NCI-H748 (cell line): ENCODE measurements at regions not wholly inside any gene's neighbourhood (a gene's known extent, or its start where the extent isn't known, plus 50 kb on each side); places are given as distances from the start of the nearest gene placed in this dataset.

Source experiments
- DNase-seq: peaks from one replicate; lab custom pipeline; 2025; ENCODE audit not compliant: unreplicated experiment; lab: John Stamatoyannopoulos, UW

- peak; percentile 92 for DNase-seq
Observed at GRCh38 chr11:119491753-119492510, 69.0 kb upstream of the THY1 start.

GRCh38 chr11:119490253-119491006, 67.5 kb upstream of the THY1 start:
- DNase-seq, result no peak

GRCh38 chr11:119489087-119489486, 66.1 kb upstream of the THY1 start:
- DNase-seq, result no peak

- no peak for DNase-seq
Observed at GRCh38 chr11:119488256-119488995, 65.5 kb upstream of the THY1 start.

GRCh38 chr11:119486691-119487259, 63.8 kb upstream of the THY1 start:
- no peak for DNase-seq

- no peak for DNase-seq
Observed at GRCh38 chr11:119486016-119486415, 63.0 kb upstream of the THY1 start.

- no peak for DNase-seq
Observed at GRCh38 chr11:119484741-119485605, 62.0 kb upstream of the THY1 start.

GRCh38 chr11:119483881-119484371, 61.0 kb upstream of the THY1 start:
- no peak for DNase-seq

- DNase-seq, result no peak
Observed at GRCh38 chr11:119483341-119483880, 60.4 kb upstream of the THY1 start.

GRCh38 chr11:119482521-119483011, 59.6 kb upstream of the THY1 start:
- no peak for DNase-seq

GRCh38 chr11:119481667-119482400, 58.9 kb upstream of the THY1 start:
- no peak for DNase-seq

- DNase-seq, result peak; percentile 72
Observed at GRCh38 chr11:119481021-119481666, 58.2 kb upstream of the THY1 start.

GRCh38 chr11:119480380-119481020, 57.5 kb upstream of the THY1 start:
- DNase-seq, result no peak

- no peak for DNase-seq
Observed at GRCh38 chr11:119479685-119480275, 56.8 kb upstream of the THY1 start.

- DNase-seq, result peak; percentile 2
Observed at GRCh38 chr11:119478711-119479285, 55.8 kb upstream of the THY1 start.

- DNase-seq, result no peak
Observed at GRCh38 chr11:119476666-119477331, 53.8 kb upstream of the THY1 start.

GRCh38 chr11:119476038-119476437, 53.1 kb upstream of the THY1 start:
- DNase-seq, result no peak
